NCI-H1436 (cell line): ENCODE measurements at regions not wholly inside any gene's neighbourhood (a gene's known extent, or its start where the extent isn't known, plus 50 kb on each side); places are given as distances from the start of the nearest gene placed in this dataset.

Experiments used
- DNase-seq: peaks from one replicate; lab custom pipeline; 2025; lab: John Stamatoyannopoulos, UW

GRCh38 chr12:105992849-105993740, 145.7 kb downstream of the NUAK1 start:
- no peak for DNase-seq

- no peak for DNase-seq
Observed at GRCh38 chr12:105993766-105994555, 144.8 kb downstream of the NUAK1 start.

GRCh38 chr12:105995961-105996431, 142.8 kb downstream of the NUAK1 start:
- DNase-seq: no peak

GRCh38 chr12:105998561-105998960, 140.2 kb downstream of the NUAK1 start:
- DNase-seq: no peak

- no peak for DNase-seq
Observed at GRCh38 chr12:106000382-106001104, 138.2 kb downstream of the NUAK1 start.

- DNase-seq: no peak
Observed at GRCh38 chr12:106001105-106001836, 137.5 kb downstream of the NUAK1 start.

GRCh38 chr12:106001837-106002218, 136.9 kb downstream of the NUAK1 start:
- DNase-seq: no peak

- DNase-seq: no peak
Observed at GRCh38 chr12:106003297-106003696, 135.5 kb downstream of the NUAK1 start.

GRCh38 chr12:106004289-106004688, 134.5 kb downstream of the NUAK1 start:
- DNase-seq: no peak

GRCh38 chr12:106006382-106006781, 132.4 kb downstream of the NUAK1 start:
- DNase-seq: no peak

- no peak for DNase-seq
Observed at GRCh38 chr12:106006940-106007339, 131.8 kb downstream of the NUAK1 start.

- DNase-seq: no peak
Observed at GRCh38 chr12:106010741-106011140, 128.0 kb downstream of the NUAK1 start.
